Ovary (tissue), 7 donors: ENCODE measurements at regions not wholly inside any gene's neighbourhood (a gene's known extent, or its start where the extent isn't known, plus 50 kb on each side); places are given as distances from the start of the nearest gene placed in this dataset.

ENCODE experiments used
- DNase-seq, 5 donors: peaks; one replicate each; pipeline ENCODE4 v3.0.0-alpha.2; 2019 to 2020
- H3K27ac ChIP-seq, 2 donors: fragments of 200-600 bp; one replicate each; pipeline versions ENCODE4 v1.5.1 to v1.8.0; 2019 to 2022
- H3K27me3 ChIP-seq: fragments of 200-600 bp; one replicate; pipeline ENCODE4 v1.8.0; 2022
- H3K36me3 ChIP-seq: fragments of 200-600 bp; sonication (generic); one replicate; pipeline ENCODE4 v1.5.1; 2019
- H3K4me1 ChIP-seq: one replicate; pipeline ENCODE4 v1.8.1; 2013; ENCODE audit warnings: mild to moderate bottlenecking, moderate library complexity; ENCODE audit not compliant: insufficient read depth
- H3K4me3 ChIP-seq: fragments of 200-600 bp; sonication (generic); one replicate; pipeline ENCODE4 v1.5.1; 2017
- H3K9me3 ChIP-seq, 2 donors: fragments of 200-600 bp in 1 of 2; sonication (generic) in 1 of 2; one replicate each; pipeline versions ENCODE4 v1.5.1 to v1.8.1; 2013 to 2019; ENCODE audit warnings: mild to moderate bottlenecking in 1 of 2, moderate library complexity in 1 of 2
- CTCF ChIP-seq, 3 donors: fragments of 450-650 bp in 2 of 3; fragments of 200-600 bp in 1 of 3; IDR thresholded peaks; one replicate each; pipeline versions ENCODE4 v1.5.1 to v1.8.0; 2016 to 2022; ENCODE audit warnings: antibody characterized with exemption in 3 of 3, mild to moderate bottlenecking in 1 of 3
- EP300 ChIP-seq: sonication (generic); formaldehyde crosslinking; IDR thresholded peaks from one replicate; pipeline ENCODE4 v1.6.1; 2017; ENCODE audit warnings: antibody characterized with exemption
- POLR2A ChIP-seq: fragments of 450-650 bp; IDR thresholded peaks from one replicate; pipeline ENCODE4 v1.6.1; 2017; ENCODE audit warnings: antibody characterized with exemption, mild to moderate bottlenecking, moderate library complexity
- WGBS, 3 donors: extraction: QIAGEN DNeasy Blood & Tissue Kit in 1 of 3; methylation state at CpG; one replicate each; pipeline versions ENCODE4 v1.1.5 to v1.1.7; 2013 to 2017; 5-methylcytosine and 5-hydroxymethylcytosine counted together
- intact Hi-C, 4 donors: fragments of 100-400 bp; cut with DNase I; formaldehyde crosslinking; loops; one replicate each; pipeline versions ENCODE4 v1.11.0 to v1.15.1; 2022 to 2023
- donor health status: DM: no; HTN: no; CAD: no; lungs with moderate emphysema.
- donor health status: DM: no; HTN: no; CAD: no.
- donor health status: Bipolar disorder and iron deficiency.
- donor health status: DM: no; HTN: no; CAD: no.
- donor health status: DM: yes; HTN: yes; CAD: no.

GRCh38 chr2:176677746-176678265 is 408.6 kb downstream of the MTX2 start:
- intact Hi-C loops, result no loop called here
- Histone ChIP-seq H3K27ac (no peak overlapping the region), H3K36me3 (no peaks in the 10 kb centered on the region), H3K27me3 (no peaks in the 10 kb centered on the region), H3K4me1 (no peaks in the 10 kb centered on the region), H3K4me3 (no peak overlapping the region), H3K9me3 (no peaks in the 10 kb centered on the region)
- 48 to 56% (median 52%) methylated on average over 2 of the region's 2 CpGs for WGBS, 3 donors
- no peak for DNase-seq
- TF ChIP-seq POLR2A (no peak), CTCF (IDR thresholded peaks at IDR 0.05) (no peak)

DNA sequence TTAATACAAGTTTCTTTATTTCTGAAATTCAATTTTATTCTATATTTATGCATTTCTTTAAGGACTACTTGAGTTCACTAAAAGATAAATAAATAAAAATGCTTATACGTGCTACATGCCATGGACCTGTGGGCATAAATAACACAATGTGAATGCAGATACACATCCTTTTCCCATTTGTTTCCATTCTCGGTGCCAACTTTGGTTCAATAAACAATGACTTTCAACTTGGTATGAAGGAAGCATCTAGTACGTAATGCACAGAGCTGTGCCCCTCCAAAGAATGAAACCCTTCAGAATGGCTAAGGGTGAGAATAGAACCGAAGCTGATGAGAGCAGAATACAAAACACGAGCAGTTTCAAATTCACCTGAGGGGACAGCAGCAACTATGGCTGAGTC is 409.3 kb downstream of the MTX2 start:
- Histone ChIP-seq H3K4me1 (no peaks in the 10 kb centered on the region), H3K27me3 (no peaks in the 10 kb centered on the region), H3K9me3 (no peaks in the 10 kb centered on the region), H3K36me3 (no peaks in the 10 kb centered on the region), H3K4me3 (no peak overlapping the region), H3K27ac (no peak overlapping the region)
- intact Hi-C loops, result no loop called here
- WGBS, 3 donors, result 90 to 94% (median 90%) methylated on average over 5 of the region's 5 CpGs
- TF ChIP-seq EP300, result no peak
- TF ChIP-seq CTCF (IDR thresholded peaks at IDR 0.05), result no peak
- no peak for TF ChIP-seq POLR2A
- DNase-seq, result no peak

DNA sequence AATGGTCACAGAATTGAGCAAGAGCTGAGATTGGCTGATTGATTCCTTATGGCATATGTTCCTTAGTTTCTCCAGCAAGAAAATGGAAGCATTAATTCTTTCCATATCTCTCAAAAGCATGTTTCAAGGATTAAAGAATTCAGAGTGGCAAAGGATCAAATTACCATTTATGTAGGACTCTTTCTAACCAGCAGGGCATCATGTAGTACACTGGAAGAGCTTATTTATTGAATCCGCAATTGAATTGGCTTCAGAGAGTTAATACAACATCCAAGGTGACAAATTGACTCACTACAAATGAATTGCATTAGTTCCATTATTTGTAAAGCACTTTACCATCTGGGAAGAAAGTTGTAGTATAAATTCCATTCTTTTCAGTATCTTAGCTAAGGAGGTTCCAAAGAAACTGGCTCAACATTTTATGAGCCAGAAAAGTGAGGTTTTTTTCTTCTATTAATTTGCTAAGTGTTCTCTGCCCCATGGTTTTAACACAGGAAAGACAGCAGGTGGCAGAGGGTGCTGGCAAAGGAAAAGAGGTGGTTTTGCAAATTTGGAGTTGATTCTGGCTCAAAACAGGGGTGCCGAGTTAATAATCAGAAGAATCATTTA is 409.9 kb downstream of the MTX2 start:
- Histone ChIP-seq H3K27ac (no peak overlapping the region), H3K4me1 (no peaks in the 10 kb centered on the region), H3K4me3 (no peak overlapping the region), H3K36me3 (no peaks in the 10 kb centered on the region), H3K27me3 (no peaks in the 10 kb centered on the region), H3K9me3 (no peaks in the 10 kb centered on the region)
- 80 to 90% (median 85%) methylated on average over 2 of the region's 2 CpGs for WGBS, 3 donors
- TF ChIP-seq CTCF (IDR thresholded peaks at IDR 0.05) (no peak), POLR2A (no peak), EP300 (no peak)
- intact Hi-C loops, result no loop called here
- DNase-seq, result no peak

DNA sequence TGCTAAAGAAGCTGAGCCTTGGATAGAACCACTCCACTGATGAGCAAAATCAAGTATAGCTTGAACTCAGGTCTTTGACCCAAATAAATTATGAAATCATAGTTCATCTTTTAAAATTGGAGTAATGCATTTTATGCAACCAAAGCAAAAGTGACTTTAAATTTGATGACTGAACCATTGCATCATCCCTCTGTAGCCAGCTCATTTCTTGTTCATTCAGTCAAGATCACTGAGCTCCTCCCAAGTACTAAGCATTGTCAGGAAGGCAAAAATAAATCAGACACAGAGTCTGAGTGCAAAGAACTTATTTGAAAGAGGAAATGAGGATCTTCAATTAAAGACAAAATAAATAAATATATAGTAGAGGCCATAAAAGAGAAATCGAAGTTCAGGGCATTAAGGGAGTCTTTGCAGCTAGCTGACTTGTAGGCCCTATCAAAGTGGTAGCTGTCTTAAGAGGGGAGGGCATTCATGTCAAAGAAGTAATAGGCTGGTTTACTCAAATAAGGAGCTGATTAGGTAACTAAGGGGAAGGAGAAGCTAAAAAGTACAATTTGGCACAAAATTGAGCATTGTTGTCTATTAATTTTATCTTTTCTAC is 411.8 kb downstream of the MTX2 start:
- no peaks in the 10 kb centered on the region for H3K9me3 ChIP-seq
- TF ChIP-seq EP300 (no peak), CTCF (IDR thresholded peaks at IDR 0.05) (no peak), POLR2A (no peak)
- H3K4me3 ChIP-seq, result no peak overlapping the region
- H3K4me1 ChIP-seq, result no peaks in the 10 kb centered on the region
- no peak overlapping the region for H3K27ac ChIP-seq
- intact Hi-C loops, result no loop called here
- WGBS, 3 donors, result 62 to 73% (median 64%) methylated on average over 1 of the region's 1 CpG
- no peaks in the 10 kb centered on the region for H3K36me3 ChIP-seq
- no peaks in the 10 kb centered on the region for H3K27me3 ChIP-seq
- DNase-seq, result no peak
